Stimulated activated CD8-positive, alpha-beta memory T cell treated with anti-CD3 and anti-CD28 coated beads, Interleukin-15, amount 100 ng/mL, for 24 hours (primary cell): ENCODE measurements at regions not wholly inside any gene's neighbourhood (a gene's known extent, or its start where the extent isn't known, plus 50 kb on each side); places are given as distances from the start of the nearest gene placed in this dataset.
"Not testable (repeated sequence)": the region's sequence is repeated elsewhere in the genome, so short reads cannot be mapped to it uniquely, and the experiment has no call there.

ENCODE experiments used
- DNase-seq: peaks from one replicate; pipeline ENCODE4 v3.0.0-alpha.2; 2020; ENCODE audit warnings: low read depth

- DNase-seq: no peak
Measured at GRCh38 chr2:4695281-4695861, 992.0 kb downstream of the DCDC2C start.

DNA sequence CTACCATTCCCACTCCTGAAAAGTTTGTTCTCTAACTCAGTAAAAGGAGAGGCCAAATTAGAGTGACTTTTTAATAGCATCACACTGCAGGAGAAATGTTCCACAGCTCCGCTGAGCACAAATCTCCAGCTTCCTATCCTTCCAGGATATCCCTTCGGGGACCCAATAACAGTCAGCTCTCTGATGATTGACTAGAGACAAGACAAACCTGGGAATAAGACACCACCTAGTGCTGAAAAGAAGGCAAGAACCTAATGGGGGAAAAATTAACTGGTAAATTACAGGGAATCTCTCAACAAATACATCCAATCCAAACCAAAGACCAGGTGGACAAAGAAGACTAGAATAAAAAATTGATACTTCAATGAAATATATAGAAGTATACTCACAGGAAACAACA, 977.1 kb upstream of the SOX11 start:
- DNase-seq: no peak

- DNase-seq: no peak
Measured at GRCh38 chr2:4718777-4719176, 973.4 kb upstream of the SOX11 start.

DNA sequence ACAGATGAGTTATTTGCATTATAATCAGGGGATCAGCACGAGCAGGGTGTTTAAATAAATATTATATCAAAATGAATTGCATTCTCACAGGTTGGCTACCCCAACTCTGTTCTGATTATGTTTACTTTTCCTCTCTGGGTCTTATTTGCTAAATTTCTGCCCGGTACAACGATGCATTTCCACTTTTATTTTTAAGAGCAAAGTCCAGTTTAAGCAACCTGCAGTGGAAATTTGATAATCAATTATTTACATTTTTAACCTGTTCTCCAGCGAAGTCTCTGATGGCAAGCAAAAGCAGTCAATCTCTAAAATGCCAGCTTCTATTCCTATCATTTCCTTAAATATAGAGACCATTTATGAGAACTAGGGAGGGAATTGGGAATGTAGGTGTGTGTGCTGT, 966.6 kb upstream of the SOX11 start:
- DNase-seq: no peak

- DNase-seq: no peak
Measured at GRCh38 chr2:4732560-4732959, 959.6 kb upstream of the SOX11 start.

DNA sequence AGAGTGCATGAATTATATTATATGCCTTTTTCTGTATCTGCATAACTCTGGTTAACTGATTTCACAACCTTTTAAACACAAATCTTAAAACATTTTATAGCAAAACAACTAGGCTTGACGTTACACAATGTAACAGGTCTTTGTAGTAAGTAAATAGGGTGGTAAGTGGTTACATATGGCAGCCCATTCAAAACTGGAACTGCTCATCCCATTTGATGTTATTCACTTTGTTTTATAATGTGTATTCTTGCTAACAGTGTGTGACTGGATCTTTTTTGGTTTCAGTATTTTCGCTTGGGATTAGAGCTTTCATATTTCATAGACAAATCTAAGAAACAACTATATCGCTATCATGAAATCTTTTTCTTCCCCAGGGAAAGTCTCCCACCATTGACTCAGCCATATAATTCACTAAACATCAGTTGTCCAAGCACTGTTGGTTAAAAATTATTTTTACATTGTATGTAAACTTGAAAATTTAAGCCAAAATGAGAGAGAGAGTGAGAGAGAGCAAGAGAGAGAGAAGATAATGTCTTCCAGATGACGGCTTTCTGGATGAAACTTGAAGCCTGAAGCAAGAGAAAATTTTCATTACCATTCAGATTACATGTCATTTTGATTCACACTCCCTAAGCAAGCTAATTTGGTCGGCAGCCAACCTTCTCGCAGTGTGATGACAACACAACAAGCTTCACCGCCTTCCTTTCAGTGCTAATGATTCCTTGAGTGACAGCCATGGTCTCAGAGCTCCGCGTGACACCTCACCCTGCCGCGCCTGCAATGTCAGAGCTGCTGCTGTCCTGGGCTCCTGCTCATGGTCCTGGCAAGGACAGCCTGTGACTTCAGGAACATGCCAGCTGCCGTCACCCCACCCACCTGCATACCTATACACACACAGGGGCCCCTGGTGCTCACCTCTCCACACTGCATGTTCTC, 946.9 kb upstream of the SOX11 start:
- no peak for DNase-seq

DNA sequence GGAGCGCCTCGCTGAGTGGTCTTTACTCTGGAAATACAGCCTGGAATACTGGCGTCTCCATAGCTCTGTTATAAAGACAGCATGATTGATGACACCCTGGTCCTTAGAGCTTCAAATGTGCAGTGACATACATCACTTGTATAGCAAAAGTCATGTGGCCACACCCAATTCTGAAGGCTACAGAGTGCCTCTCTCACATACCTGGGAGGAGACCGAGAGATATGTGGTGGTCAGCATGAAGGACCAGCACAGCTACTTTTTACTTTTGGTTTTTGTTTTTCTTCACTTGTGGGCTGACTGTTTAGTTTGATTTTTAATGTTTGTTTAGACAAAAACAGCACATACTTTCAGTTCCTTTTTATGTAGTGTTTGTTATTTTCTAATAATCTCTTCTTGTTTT, 938.5 kb upstream of the SOX11 start:
- no peak for DNase-seq

GRCh38 chr2:4762951-4763376, 929.2 kb upstream of the SOX11 start:
- DNase-seq: no peak

DNA sequence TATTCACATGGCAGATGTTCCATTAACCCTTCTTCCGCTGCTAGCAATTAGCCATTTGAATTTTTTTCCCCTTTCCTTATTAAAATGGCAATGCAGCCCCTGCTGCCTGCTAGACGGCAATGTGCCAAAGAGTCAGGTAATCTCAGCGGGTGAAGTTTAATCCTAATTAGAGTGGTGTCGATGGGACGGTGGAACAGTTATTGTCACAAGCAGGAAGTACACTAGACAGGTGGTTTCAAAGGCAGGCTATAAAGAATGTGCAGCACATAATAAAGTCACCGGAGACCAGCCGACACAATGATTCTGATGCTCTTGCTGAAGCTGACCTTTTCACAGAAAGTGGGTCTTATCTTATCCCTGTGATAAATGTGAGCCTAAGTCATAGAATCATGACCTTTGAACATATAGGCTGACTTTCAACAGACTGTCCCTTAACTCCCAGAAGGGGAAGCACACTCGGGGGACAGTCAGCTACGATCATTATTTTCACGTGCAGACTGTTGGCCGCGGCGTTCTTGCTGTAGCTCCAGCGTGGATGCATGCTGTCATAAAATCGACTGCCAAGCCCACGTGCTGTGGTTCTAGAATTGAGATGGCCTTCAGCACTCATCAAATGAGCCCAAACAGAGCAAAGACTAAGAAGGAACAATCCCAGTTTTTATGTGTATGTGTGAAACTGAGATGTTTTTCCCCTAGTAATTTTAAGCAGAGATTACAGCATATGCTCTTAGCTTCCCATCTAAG, 926.2 kb upstream of the SOX11 start:
- DNase-seq: no peak

DNA sequence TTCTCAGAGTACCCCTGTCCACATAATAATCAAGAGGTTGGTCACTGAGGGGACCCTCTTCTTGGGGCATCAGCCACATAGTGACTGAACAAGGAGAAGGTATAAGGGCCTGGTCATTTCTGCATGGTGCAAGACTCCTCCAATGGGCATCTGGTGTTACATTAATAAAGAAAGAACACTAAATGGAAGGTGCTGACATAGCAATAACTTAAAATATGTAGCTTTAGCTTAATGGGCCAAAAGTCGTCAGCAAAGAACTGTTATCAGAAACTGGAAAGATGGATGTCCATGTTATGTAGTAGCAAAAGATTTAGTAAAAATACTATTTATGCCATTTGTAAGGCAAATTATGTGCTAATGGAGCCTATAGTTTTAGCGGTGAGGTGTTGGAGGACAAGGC, 916.5 kb upstream of the SOX11 start:
- DNase-seq: no peak

DNA sequence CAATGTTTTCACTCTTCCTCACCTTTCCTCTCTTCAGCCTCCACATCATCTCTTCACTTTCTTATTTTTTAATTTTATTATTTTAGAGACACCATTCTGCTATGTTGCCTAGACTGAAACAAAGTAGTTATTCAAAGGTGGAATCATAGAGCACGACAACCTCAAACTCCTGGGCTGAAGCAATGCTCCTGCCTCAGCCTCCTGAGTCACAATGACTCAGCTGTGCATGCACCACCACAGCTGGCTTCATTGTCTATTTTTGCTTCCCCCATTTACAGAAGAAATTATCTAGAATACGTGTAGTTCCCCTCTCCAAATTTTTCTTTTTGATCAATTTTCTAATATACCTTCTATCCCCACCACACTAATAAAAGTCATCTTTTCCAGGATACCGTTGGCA, 911.5 kb upstream of the SOX11 start:
- no peak for DNase-seq

DNA sequence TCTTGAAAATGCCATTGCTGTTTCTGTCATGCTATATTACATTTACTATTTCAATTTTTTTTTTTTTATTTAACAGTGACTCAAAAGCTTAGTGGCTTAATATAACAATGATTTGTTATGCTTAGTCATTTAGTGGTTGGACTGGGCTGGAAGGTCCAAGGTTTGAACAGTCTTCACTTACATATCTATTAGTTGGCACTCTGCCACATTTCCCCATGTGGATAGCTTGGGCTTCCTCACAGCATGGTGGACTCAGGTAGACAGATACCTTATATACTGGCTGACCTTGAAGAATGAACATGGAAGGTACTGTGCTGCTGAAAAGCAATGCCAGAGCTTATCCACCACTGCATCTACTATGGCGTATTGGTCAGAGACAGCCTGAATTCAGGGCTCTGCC, 909.5 kb upstream of the SOX11 start:
- DNase-seq: no peak

GRCh38 chr2:4791488-4791887, 900.7 kb upstream of the SOX11 start:
- DNase-seq: no peak

DNA sequence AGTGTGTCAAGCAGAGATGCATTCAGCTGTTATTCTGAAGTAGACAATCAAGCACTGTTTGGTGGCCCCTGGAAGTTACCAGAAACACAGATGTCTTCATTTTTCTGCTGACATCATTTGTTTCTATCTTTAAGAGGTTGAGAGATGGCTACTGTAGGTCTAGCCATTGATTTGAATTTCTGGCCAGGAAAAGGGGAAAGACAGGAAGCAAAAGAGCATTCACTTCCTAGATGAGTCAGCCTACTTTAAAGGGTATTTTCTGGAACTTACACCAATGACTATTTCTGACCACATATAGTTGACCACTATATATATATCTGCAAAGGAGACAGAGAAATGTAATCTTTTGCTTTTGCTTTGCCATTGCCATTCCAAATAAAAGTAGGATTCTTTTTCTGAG, 900.1 kb upstream of the SOX11 start:
- DNase-seq: no peak

GRCh38 chr2:4803396-4803795, 888.8 kb upstream of the SOX11 start:
- DNase-seq: no peak

- DNase-seq: not testable (repeated sequence)
Measured at GRCh38 chr2:4814137-4814536, 878.0 kb upstream of the SOX11 start.

DNA sequence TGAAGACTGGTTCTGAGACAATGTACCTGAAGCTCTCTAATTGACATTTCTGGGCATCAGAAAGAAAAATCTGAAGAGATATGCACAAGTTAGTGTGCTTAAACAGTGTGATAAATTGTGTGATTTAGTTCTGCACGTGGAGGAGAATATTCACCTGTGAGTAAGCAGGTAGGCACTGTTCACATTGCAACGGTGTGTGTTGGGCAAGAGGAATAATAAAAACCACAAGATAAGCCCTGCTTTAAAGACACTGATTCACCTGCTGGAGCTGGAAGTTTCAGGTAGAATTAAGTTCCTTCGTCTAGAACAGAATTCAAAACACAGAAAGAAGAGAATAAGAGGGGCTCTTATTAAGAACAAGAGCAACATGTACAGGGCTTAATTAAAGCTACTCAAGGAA, 864.3 kb upstream of the SOX11 start:
- DNase-seq: no peak

DNA sequence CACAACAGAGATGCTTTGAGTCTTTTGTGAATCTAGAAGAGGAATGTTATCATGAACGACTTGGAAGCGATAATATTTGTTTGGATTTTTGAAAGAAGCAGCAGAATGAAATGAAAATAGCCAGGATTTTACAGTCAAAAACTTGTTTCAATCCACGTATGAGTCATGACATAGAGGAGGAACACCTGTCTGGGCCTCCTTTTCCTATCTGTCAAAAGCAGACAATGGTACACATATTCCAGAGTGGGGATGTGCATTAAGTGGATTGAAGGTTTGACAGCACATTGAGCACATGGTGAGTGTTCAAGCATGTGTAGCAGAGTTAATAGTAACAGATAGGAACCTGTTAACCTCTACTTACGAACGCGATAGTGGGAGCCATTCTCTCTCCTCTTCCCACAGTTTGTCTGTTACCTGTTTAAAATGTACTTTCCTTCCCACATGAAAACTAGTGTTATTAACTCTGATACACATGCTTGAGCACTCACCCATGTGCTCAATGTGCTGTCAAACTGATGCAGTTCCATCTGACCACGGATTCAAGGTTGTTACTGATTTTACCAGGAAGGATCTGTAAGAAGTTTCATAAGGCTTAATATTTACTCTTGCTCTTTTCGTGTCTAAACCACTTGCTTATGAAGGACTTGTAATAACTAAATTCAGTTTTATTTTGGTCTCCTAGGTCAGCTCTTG, 863.4 kb upstream of the SOX11 start:
- DNase-seq: no peak

GRCh38 chr2:4831751-4832150, 860.4 kb upstream of the SOX11 start:
- DNase-seq: no peak

DNA sequence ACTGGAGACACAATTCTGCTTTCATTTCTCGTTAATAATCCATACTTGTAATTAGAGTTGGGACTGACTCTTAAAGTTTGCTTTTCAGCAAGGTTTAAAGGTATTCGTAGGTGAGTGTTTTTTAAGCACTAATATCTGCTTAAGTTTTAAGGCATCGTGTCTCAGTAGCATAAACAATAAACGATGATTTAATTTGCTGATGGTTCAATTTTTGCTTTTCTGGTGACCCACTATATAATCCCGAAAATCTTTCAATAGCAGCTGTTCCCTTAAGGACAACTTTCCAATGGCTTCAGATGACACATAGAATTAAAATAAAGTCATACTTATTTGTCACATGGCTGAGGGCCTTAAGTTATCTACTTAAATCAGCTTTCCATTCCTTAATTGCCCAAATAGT, 859.5 kb upstream of the SOX11 start:
- no peak for DNase-seq

- DNase-seq: no peak
Measured at GRCh38 chr2:4838626-4839025, 853.6 kb upstream of the SOX11 start.

DNA sequence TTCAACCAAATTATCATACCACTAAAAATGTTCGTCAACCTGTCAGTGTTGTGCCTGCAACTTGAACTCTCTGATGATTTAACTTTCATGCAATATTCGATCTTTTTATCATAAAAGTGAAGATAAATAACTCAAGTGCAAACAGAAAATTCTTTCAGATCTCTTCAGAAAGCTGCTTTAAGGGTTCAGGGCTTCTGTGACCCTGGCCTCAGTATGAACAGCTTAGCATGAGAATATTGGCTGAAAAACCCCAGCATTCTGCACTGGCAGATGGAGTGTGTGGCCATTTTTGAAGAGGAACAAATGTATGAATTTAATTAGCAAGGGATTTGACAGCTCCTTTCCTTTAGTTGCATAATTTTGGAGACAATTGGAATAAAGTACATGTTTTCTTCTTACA, 851.4 kb upstream of the SOX11 start:
- no peak for DNase-seq
